ENCODE measurements at regions not wholly inside any gene's neighbourhood (a gene's known extent, or its start where the extent isn't known, plus 50 kb on each side); places are given as distances from the start of the nearest gene placed in this dataset.

DNA sequence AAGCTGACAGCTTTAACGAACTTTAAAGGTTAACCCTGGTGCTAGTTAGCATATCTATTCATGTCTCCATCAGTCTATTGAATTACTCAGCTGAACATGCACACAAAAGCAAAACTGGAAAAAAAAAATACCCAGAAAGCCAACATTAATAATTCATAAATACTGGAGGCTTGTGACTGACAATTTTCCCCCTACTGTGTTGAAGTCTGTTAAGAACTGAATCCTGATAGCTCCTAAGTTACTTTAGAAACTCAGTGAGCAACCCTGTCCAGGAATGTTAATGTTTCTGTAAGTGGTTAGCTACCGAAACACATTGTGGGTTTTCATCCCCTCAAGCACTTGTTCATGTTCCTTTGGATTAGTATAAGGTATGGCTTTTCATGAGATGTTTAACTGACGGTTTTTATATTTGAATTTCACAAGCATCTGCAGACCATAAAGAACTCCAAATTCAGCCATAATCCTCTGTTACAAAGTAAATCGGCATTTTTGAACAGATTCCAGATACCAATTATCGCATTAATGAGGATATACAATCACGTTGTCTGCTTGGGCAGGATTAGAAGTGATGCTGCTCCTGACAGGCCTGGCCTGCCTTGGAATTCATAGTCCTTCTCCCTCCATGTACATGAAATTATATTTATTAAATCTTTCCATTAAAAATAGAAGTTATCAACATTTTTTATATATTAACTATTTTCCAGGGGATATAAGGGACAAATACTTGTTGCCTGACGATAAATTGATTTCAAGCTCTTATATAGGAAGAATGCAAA, 331.2 kb downstream of the TLE4 start:
- no peaks in the 10 kb centered on the region for H3K79me1 ChIP-seq (ENCODE audit: insufficient read depth, low read depth, low read length, poor library complexity, severe bottlenecking)
- H2AK5ac ChIP-seq (ENCODE audit: insufficient read length, low read length) = no peak overlapping the region
- H3K4me2 ChIP-seq (ENCODE audit: insufficient read depth, insufficient read length, low read length) = no peak overlapping the region
- no peak overlapping the region for H3K18ac ChIP-seq (ENCODE audit: insufficient read length, low read depth, low read length)
- H3T11ph ChIP-seq (ENCODE audit: low read length) = no peak overlapping the region
- TF ChIP-seq, protein P1, sequence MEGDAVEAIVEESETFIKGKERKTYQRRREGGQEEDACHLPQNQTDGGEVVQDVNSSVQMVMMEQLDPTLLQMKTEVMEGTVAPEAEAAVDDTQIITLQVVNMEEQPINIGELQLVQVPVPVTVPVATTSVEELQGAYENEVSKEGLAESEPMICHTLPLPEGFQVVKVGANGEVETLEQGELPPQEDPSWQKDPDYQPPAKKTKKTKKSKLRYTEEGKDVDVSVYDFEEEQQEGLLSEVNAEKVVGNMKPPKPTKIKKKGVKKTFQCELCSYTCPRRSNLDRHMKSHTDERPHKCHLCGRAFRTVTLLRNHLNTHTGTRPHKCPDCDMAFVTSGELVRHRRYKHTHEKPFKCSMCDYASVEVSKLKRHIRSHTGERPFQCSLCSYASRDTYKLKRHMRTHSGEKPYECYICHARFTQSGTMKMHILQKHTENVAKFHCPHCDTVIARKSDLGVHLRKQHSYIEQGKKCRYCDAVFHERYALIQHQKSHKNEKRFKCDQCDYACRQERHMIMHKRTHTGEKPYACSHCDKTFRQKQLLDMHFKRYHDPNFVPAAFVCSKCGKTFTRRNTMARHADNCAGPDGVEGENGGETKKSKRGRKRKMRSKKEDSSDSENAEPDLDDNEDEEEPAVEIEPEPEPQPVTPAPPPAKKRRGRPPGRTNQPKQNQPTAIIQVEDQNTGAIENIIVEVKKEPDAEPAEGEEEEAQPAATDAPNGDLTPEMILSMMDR (conservative IDR thresholded peaks at IDR 0.05) = no peak
- H4K20me1 ChIP-seq (ENCODE audit: control insufficient read depth, insufficient read depth, insufficient read length) = no peaks in the 10 kb centered on the region
- no peaks in the 10 kb centered on the region for H3K4me1 ChIP-seq (ENCODE audit: insufficient read depth, low read length)
- H3K14ac ChIP-seq (ENCODE audit: insufficient read depth, low read length) = no peak overlapping the region
- H3K4ac ChIP-seq (ENCODE audit: low read depth, low read length) = no peak overlapping the region
- H2BK20ac ChIP-seq (ENCODE audit: low read depth, low read length, poor library complexity, severe bottlenecking) = no peak overlapping the region
- no peak overlapping the region for H3K23ac ChIP-seq (ENCODE audit: insufficient read length, low read depth, low read length)
- Mint-ChIP-seq H3K4me3 (no peak overlapping the region), H3K27ac (no peak overlapping the region), H3K27me3 (ENCODE audit: low read depth) (no peaks in the 10 kb centered on the region), H3K36me3 (ENCODE audit: insufficient read depth in 1 of 3, low read depth in 3 of 3) (no peaks in the 10 kb centered on the region), H3K4me1 (no peaks in the 10 kb centered on the region), H3K9me3 (no peaks in the 10 kb centered on the region)
- H4K5ac ChIP-seq (ENCODE audit: insufficient read length, low read depth, low read length) = no peak overlapping the region
- H3K9ac ChIP-seq (ENCODE audit: extremely low read depth, insufficient read length, low read length) = no peak overlapping the region
- H4K8ac ChIP-seq (replicated peaks; ENCODE audit: insufficient read length, low read depth, low read length) = no peak overlapping the region
- H3K23me2 ChIP-seq (ENCODE audit: insufficient read length, low read depth, low read length, poor library complexity, severe bottlenecking) = no peaks in the 10 kb centered on the region
- no peaks in the 10 kb centered on the region for H3K79me2 ChIP-seq (ENCODE audit: insufficient read depth, low read length)
- H2BK15ac ChIP-seq (ENCODE audit: low read depth, low read length) = no peak overlapping the region
- H3K27ac ChIP-seq (ENCODE audit: insufficient read length, low read depth, low read length) = no peak overlapping the region
- H3K9me3 ChIP-seq (ENCODE audit: control insufficient read depth, low read depth, low read length) = no peaks in the 10 kb centered on the region
- DNase-seq = no peak
- no CpG with 5 or more reads among the region's 7 CpGs for WGBS (ENCODE audit: extremely low coverage, insufficient read length, low lambda C conversion rate)
- no peak overlapping the region for H3K56ac ChIP-seq (ENCODE audit: insufficient read length, low read depth, low read length)
- no peak overlapping the region for H4K91ac ChIP-seq (ENCODE audit: insufficient read length, low read depth, low read length)
- H2BK12ac ChIP-seq (ENCODE audit: insufficient read length, low read depth, low read length) = no peak overlapping the region
- H2BK5ac ChIP-seq (ENCODE audit: insufficient read length, low read length) = no peak overlapping the region
- no peaks in the 10 kb centered on the region for H3K27me3 ChIP-seq (ENCODE audit: insufficient read depth, low read length)
- H2BK120ac ChIP-seq (ENCODE audit: low read depth, low read length, poor library complexity, severe bottlenecking) = no peak overlapping the region
- H2AFZ ChIP-seq (ENCODE audit: low read length) = no peak overlapping the region

All from H9 (cell line).